B cell (primary cell): ENCODE measurements at regions not wholly inside any gene's neighbourhood (a gene's known extent, or its start where the extent isn't known, plus 50 kb on each side); places are given as distances from the start of the nearest gene placed in this dataset.

Experiments used
- ATAC-seq: fragments of 200-7000 bp; cut with Tn5 transposase; one replicate; pipeline ENCODE4 v1.10.0; 2021; ENCODE audit warnings: low read depth, mild to moderate bottlenecking, moderate number of reproducible peaks, moderate library complexity
- CTCF ChIA-PET: fragments of 350-600 bp; sonication (Branson Sonifier 250); formaldehyde crosslinking; loops from one replicate; lab custom pipeline; 2021; ENCODE audit warnings: antibody characterized with exemption, inconsistent platforms; lab: Charles Lee
- POLR2A ChIA-PET: fragments of 350-600 bp; sonication (Branson Sonifier 250); formaldehyde crosslinking; loops from one replicate; lab custom pipeline; 2021; ENCODE audit warnings: antibody characterized with exemption; lab: Charles Lee
- DNase-seq: peaks from one replicate; pipeline ENCODE4 v3.0.0; 2013
- H2AFZ ChIP-seq: 2 replicates; pipeline ENCODE4 v1.6.1; 2012; ENCODE audit warnings: mild to moderate bottlenecking, low read depth, low read length; ENCODE audit not compliant: insufficient read depth, poor library complexity, severe bottlenecking
- H3K27ac ChIP-seq, 2 donors: 1 replicate in 1 of 2; 2 replicates in 1 of 2; pipeline ENCODE4 v1.5.1; 2012 to 2013; ENCODE audit warnings: low read length in 2 of 2, mild to moderate bottlenecking in 2 of 2, moderate library complexity in 1 of 2
- H3K27me3 ChIP-seq, 4 experiments: fragments of 200-600 bp in 1 of 4; sonication (generic) in 1 of 4; replicated peaks in 1 of 4; 1 replicate in 2 of 4; 2 replicates in 2 of 4; pipeline versions ENCODE4 v1.6.1 to v1.7.0; 2013 to 2016; ENCODE audit warnings: low read length in 3 of 4, mild to moderate bottlenecking in 2 of 4, mixed read lengths in 1 of 4, moderate library complexity in 1 of 4; ENCODE audit not compliant: insufficient read depth in 4 of 4, control insufficient read depth in 3 of 4; ENCODE audit errors: control extremely low read depth in 1 of 4
- H3K36me3 ChIP-seq, 2 experiments: replicated peaks in 1 of 2; 1 replicate in 1 of 2; 2 replicates in 1 of 2; pipeline versions ENCODE4 v1.6.1 to v1.7.1; 2013; ENCODE audit warnings: low read length in 1 of 2; ENCODE audit not compliant: insufficient read depth in 2 of 2, control insufficient read depth in 1 of 2; ENCODE audit errors: control extremely low read depth in 1 of 2, extremely low read depth in 1 of 2
- H3K4me1 ChIP-seq, 2 donors: fragments of 200-600 bp in 1 of 2; sonication (generic) in 1 of 2; 1 replicate in 1 of 2; 2 replicates in 1 of 2; pipeline versions ENCODE4 v1.5.1 to v1.6.1; 2013 to 2017; ENCODE audit warnings: low read length in 2 of 2; ENCODE audit not compliant: control insufficient read depth in 2 of 2, insufficient read depth in 2 of 2
- H3K4me2 ChIP-seq: replicated peaks from 2 replicates; pipeline ENCODE3; 2012; ENCODE audit warnings: mild to moderate bottlenecking, low read depth, low read length; ENCODE audit not compliant: poor library complexity, severe bottlenecking
- H3K4me3 ChIP-seq, 5 experiments: fragments of 200-600 bp in 1 of 5; sonication (generic) in 1 of 5; 1 replicate in 3 of 5; 2 replicates in 2 of 5; pipeline versions ENCODE4 v1.5.1 to v1.7.0; 2011 to 2016; ENCODE audit warnings: low read length in 4 of 5, mild to moderate bottlenecking in 4 of 5, low read depth in 2 of 5, control low read depth in 1 of 5, moderate library complexity in 1 of 5; ENCODE audit not compliant: insufficient read depth in 1 of 5; ENCODE audit errors: control extremely low read depth in 1 of 5, extremely low read depth in 1 of 5
- H3K79me2 ChIP-seq: fragments of 200-600 bp; sonication (generic); one replicate; pipeline ENCODE4 v1.6.0; 2016; ENCODE audit warnings: low read length; ENCODE audit not compliant: control insufficient read depth, insufficient read depth
- H3K9ac ChIP-seq: fragments of 200-600 bp; sonication (generic); 2 replicates; pipeline ENCODE4 v1.6.1; 2017; ENCODE audit warnings: mild to moderate bottlenecking, low read length, moderate library complexity
- H3K9me3 ChIP-seq, 3 donors: one replicate each; pipeline versions ENCODE4 v1.6.1 to v1.7.1; 2013; ENCODE audit warnings: low read length in 2 of 3; ENCODE audit not compliant: control insufficient read depth in 2 of 3, insufficient read depth in 1 of 3; ENCODE audit errors: control extremely low read depth in 1 of 3
- H4K20me1 ChIP-seq: 2 replicates; pipeline ENCODE4 v1.6.0; 2012; ENCODE audit warnings: mild to moderate bottlenecking, low read length; ENCODE audit not compliant: insufficient read depth, control insufficient read depth, poor library complexity, severe bottlenecking
- H3K27ac Mint-ChIP-seq: one replicate; pipeline ENCODE4 v1.8.0; 2021; ENCODE audit warnings: mixed read lengths
- H3K27me3 Mint-ChIP-seq: one replicate; pipeline ENCODE4 v1.8.0; 2021; ENCODE audit warnings: mixed read lengths
- H3K4me1 Mint-ChIP-seq: one replicate; pipeline ENCODE4 v1.8.0; 2021; ENCODE audit warnings: mixed read lengths
- H3K4me3 Mint-ChIP-seq: one replicate; pipeline ENCODE4 v1.8.0; 2021; ENCODE audit warnings: mixed read lengths
- H3K9me3 Mint-ChIP-seq: one replicate; pipeline ENCODE4 v1.8.0; 2022; ENCODE audit warnings: mixed read lengths; ENCODE audit not compliant: insufficient read depth
- EZH2 ChIP-seq: IDR thresholded peaks from 2 replicates; pipeline ENCODE4 v1.6.1; 2012; ENCODE audit warnings: borderline replicate concordance, low read depth, mild to moderate bottlenecking, moderate library complexity, low read length; ENCODE audit not compliant: insufficient read depth, poor library complexity, severe bottlenecking
- WGBS: methylation state at CpG from one replicate; pipeline ENCODE4 v1.1.5; 2013; ENCODE audit warnings: missing lambda C conversion rate; ENCODE audit not compliant: insufficient coverage; 5-methylcytosine and 5-hydroxymethylcytosine counted together
- intact Hi-C: fragments of 100-400 bp; cut with micrococcal nuclease; formaldehyde crosslinking; loops from one replicate; pipeline ENCODE4 v1.10.0; 2022
- TF ChIP-seq, protein P1 (sequence below): fragments of 200-600 bp; IDR thresholded peaks from one replicate; pipeline ENCODE4 v1.8.0; 2022; ENCODE audit warnings: antibody characterized with exemption, mild to moderate bottlenecking

DNA sequence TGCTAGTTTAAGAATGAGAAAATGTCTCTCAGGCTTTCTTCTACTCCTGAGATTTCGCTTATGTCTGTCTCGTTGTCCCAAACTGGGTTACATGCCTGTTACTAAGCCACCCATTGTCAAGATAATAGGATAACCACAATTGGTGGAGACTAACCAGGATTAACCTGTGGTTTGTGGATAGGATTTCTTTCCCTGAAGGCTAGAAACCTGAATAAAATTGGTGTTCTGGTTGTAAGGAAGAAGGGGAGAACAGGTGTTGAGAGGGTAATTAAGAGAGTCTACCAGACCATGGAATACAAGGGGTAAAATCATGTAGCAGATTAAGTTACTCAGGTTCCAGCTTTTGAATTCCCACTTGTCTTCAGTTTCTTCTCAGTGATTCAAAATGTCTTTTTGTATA, 225.4 kb downstream of the CPE start:
- no peak overlapping the region for H3K9ac ChIP-seq
- ATAC-seq = no peak
- Mint-ChIP-seq H3K4me3 (no peak overlapping the region), H3K9me3 (no peaks in the 10 kb centered on the region), H3K27me3 (no peaks in the 10 kb centered on the region), H3K4me1 (no peaks in the 10 kb centered on the region), H3K27ac (no peak overlapping the region)
- H3K4me1 ChIP-seq = no peaks in the 10 kb centered on the region
- CTCF ChIA-PET = no interaction called here
- no peak for DNase-seq
- 70% methylated on average over 2 of the region's 2 CpGs for WGBS
- H3K27ac ChIP-seq = no peak overlapping the region
- H4K20me1 ChIP-seq = no peaks in the 10 kb centered on the region
- H3K4me3 ChIP-seq = no peak overlapping the region
- POLR2A ChIA-PET = no interaction called here
- H3K36me3 ChIP-seq = no peaks in the 10 kb centered on the region
- no peaks in the 10 kb centered on the region for H3K27me3 ChIP-seq
- TF ChIP-seq EZH2 = no peak
- TF ChIP-seq, protein P1, sequence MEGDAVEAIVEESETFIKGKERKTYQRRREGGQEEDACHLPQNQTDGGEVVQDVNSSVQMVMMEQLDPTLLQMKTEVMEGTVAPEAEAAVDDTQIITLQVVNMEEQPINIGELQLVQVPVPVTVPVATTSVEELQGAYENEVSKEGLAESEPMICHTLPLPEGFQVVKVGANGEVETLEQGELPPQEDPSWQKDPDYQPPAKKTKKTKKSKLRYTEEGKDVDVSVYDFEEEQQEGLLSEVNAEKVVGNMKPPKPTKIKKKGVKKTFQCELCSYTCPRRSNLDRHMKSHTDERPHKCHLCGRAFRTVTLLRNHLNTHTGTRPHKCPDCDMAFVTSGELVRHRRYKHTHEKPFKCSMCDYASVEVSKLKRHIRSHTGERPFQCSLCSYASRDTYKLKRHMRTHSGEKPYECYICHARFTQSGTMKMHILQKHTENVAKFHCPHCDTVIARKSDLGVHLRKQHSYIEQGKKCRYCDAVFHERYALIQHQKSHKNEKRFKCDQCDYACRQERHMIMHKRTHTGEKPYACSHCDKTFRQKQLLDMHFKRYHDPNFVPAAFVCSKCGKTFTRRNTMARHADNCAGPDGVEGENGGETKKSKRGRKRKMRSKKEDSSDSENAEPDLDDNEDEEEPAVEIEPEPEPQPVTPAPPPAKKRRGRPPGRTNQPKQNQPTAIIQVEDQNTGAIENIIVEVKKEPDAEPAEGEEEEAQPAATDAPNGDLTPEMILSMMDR = no peak
- no peak overlapping the region for H2AFZ ChIP-seq
- no peaks in the 10 kb centered on the region for H3K79me2 ChIP-seq
- intact Hi-C loops = no loop called here
- no peak overlapping the region for H3K4me2 ChIP-seq
- no peaks in the 10 kb centered on the region for H3K9me3 ChIP-seq

DNA sequence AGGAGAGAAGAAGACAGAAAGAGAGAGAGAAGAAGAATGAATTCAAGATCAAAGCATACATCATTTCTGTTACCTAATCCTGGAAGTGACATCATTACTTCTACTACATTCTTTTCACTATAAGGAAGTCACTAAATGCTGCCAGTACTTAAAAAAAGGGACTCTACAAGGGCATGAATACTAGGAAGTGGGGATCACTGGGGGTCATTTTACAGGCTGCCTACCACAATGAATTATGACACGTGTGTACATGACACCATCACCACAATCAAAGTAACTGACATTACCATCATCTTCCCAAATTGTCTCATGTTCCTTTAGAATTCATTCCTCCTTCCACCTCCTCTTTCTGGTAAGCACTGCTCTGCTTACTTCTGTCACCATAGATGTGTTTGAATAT, 227.0 kb downstream of the CPE start:
- no peaks in the 10 kb centered on the region for H3K36me3 ChIP-seq
- TF ChIP-seq, protein P1 = no peak
- TF ChIP-seq EZH2 = no peak
- DNase-seq = no peak
- Mint-ChIP-seq H3K27me3 (no peaks in the 10 kb centered on the region), H3K9me3 (no peaks in the 10 kb centered on the region), H3K27ac (no peak overlapping the region), H3K4me3 (no peak overlapping the region), H3K4me1 (no peaks in the 10 kb centered on the region)
- H2AFZ ChIP-seq = no peak overlapping the region
- no peaks in the 10 kb centered on the region for H3K9me3 ChIP-seq
- ChIA-PET POLR2A (no interaction called here), CTCF (no interaction called here)
- no peak overlapping the region for H3K9ac ChIP-seq
- H3K79me2 ChIP-seq = no peaks in the 10 kb centered on the region
- ATAC-seq = no peak
- H3K4me1 ChIP-seq = no peaks in the 10 kb centered on the region
- H3K27ac ChIP-seq = no peak overlapping the region
- no peaks in the 10 kb centered on the region for H3K27me3 ChIP-seq
- no peaks in the 10 kb centered on the region for H4K20me1 ChIP-seq
- no CpG with 5 or more reads among the region's 1 CpG for whole genome bisulfite sequencing
- no peak overlapping the region for H3K4me2 ChIP-seq
- intact Hi-C loops = no loop called here
- no peak overlapping the region for H3K4me3 ChIP-seq
